CD14-positive monocyte (primary cell): ENCODE measurements at regions not wholly inside any gene's neighbourhood (a gene's known extent, or its start where the extent isn't known, plus 50 kb on each side); places are given as distances from the start of the nearest gene placed in this dataset.
A peak's percentile ranks its signal among the peaks of the same experiment; 100 is the strongest.

Source experiments
- DNase-seq, 3 donors: peaks; one replicate each; pipeline ENCODE4 v3.0.0-alpha.2; 2011 to 2022
- H2AFZ ChIP-seq: 2 replicates; pipeline ENCODE4 v1.6.0; 2012; ENCODE audit warnings: mild to moderate bottlenecking, low read depth, low read length, inconsistent platforms; ENCODE audit not compliant: insufficient read depth, poor library complexity, severe bottlenecking
- H3K27ac ChIP-seq, 2 donors: 1 replicate in 1 of 2; 2 replicates in 1 of 2; pipeline ENCODE4 v1.5.1; 2012 to 2013; ENCODE audit warnings: low read length in 2 of 2, control low read depth in 1 of 2, inconsistent platforms in 1 of 2, low read depth in 1 of 2, mild to moderate bottlenecking in 1 of 2
- H3K27me3 ChIP-seq, 2 donors: one replicate each; pipeline versions ENCODE4 v1.6.0 to v1.6.1; 2011 to 2013; ENCODE audit warnings: low read length in 2 of 2; ENCODE audit not compliant: control insufficient read depth in 2 of 2, insufficient read depth in 2 of 2
- H3K36me3 ChIP-seq, 2 donors: replicated peaks in 1 of 2; 1 replicate in 1 of 2; 2 replicates in 1 of 2; pipeline versions ENCODE4 v1.5.1 to v1.6.1; 2012 to 2013; ENCODE audit warnings: low read length in 2 of 2, control low read depth in 1 of 2, inconsistent platforms in 1 of 2, mild to moderate bottlenecking in 1 of 2; ENCODE audit not compliant: insufficient read depth in 2 of 2, control insufficient read depth in 1 of 2
- H3K4me1 ChIP-seq, 2 donors: 1 replicate in 1 of 2; 2 replicates in 1 of 2; pipeline versions ENCODE4 v1.5.1 to v1.6.1; 2012 to 2013; ENCODE audit warnings: low read length in 2 of 2, control low read depth in 1 of 2, inconsistent platforms in 1 of 2, mild to moderate bottlenecking in 1 of 2, moderate library complexity in 1 of 2; ENCODE audit not compliant: insufficient read depth in 2 of 2, control insufficient read depth in 1 of 2
- H3K4me2 ChIP-seq: replicated peaks from 2 replicates; pipeline ENCODE3; 2012; ENCODE audit warnings: low read length, moderate library complexity, mild to moderate bottlenecking; ENCODE audit not compliant: poor library complexity, severe bottlenecking; ENCODE audit errors: extremely low read depth
- H3K4me3 ChIP-seq, 3 experiments: fragments of 200-600 bp in 1 of 3; sonication (generic) in 1 of 3; replicated peaks in 1 of 3; 1 replicate in 2 of 3; 2 replicates in 1 of 3; pipeline ENCODE4 v1.5.1; 2011 to 2013; ENCODE audit warnings: low read length in 3 of 3, mild to moderate bottlenecking in 3 of 3, control low read depth in 2 of 3, low read depth in 2 of 3, inconsistent platforms in 1 of 3, moderate library complexity in 1 of 3
- H3K79me2 ChIP-seq: 2 replicates; pipeline ENCODE4 v1.6.0; 2012; ENCODE audit warnings: mild to moderate bottlenecking, control low read depth, inconsistent platforms, low read length, moderate library complexity; ENCODE audit not compliant: insufficient read depth
- H3K9ac ChIP-seq: 2 replicates; pipeline ENCODE4 v1.6.0; 2017; ENCODE audit warnings: low read length, mild to moderate bottlenecking; ENCODE audit not compliant: insufficient read depth, poor library complexity, severe bottlenecking
- H3K9me3 ChIP-seq, 2 donors: replicated peaks in 1 of 2; 1 replicate in 1 of 2; 2 replicates in 1 of 2; pipeline versions ENCODE4 v1.5.1 to v1.6.1; 2012 to 2013; ENCODE audit warnings: low read length in 2 of 2, control low read depth in 1 of 2; ENCODE audit not compliant: control insufficient read depth in 1 of 2, insufficient read depth in 1 of 2
- H4K20me1 ChIP-seq: 2 replicates; pipeline ENCODE4 v1.6.0; 2012; ENCODE audit warnings: mild to moderate bottlenecking, low read length, control low read depth, moderate library complexity; ENCODE audit not compliant: insufficient read depth
- H3K27ac Mint-ChIP-seq, 7 donors: one replicate each; pipeline ENCODE4 v1.8.0; 2020; ENCODE audit warnings: mild to moderate bottlenecking in 7 of 7, mixed read lengths in 7 of 7, moderate library complexity in 6 of 7, inconsistent platforms in 2 of 7
- H3K27me3 Mint-ChIP-seq, 3 donors: one replicate each; pipeline ENCODE4 v1.8.0; 2021 to 2022; ENCODE audit warnings: low read depth in 3 of 3, mild to moderate bottlenecking in 3 of 3, mixed read lengths in 3 of 3, moderate library complexity in 3 of 3, inconsistent platforms in 1 of 3
- H3K36me3 Mint-ChIP-seq, 2 donors: one replicate each; pipeline ENCODE4 v1.8.0; 2020; ENCODE audit warnings: mixed read lengths in 2 of 2, inconsistent platforms in 1 of 2, mild to moderate bottlenecking in 1 of 2
- H3K4me1 Mint-ChIP-seq: one replicate; pipeline ENCODE4 v1.8.0; 2020; ENCODE audit warnings: mild to moderate bottlenecking, mixed read lengths
- H3K4me3 Mint-ChIP-seq, 2 donors: one replicate each; pipeline ENCODE4 v1.8.0; 2020; ENCODE audit warnings: mild to moderate bottlenecking in 2 of 2, mixed read lengths in 2 of 2, moderate library complexity in 1 of 2
- H3K9me3 Mint-ChIP-seq, 7 donors: one replicate each; pipeline ENCODE4 v1.8.0; 2020 to 2022; ENCODE audit warnings: mixed read lengths in 7 of 7, mild to moderate bottlenecking in 6 of 7, moderate library complexity in 6 of 7, inconsistent platforms in 2 of 7
- WGBS: methylation state at CpG from one replicate; pipeline ENCODE4 v1.1.5; 2013; ENCODE audit warnings: missing lambda C conversion rate; ENCODE audit not compliant: insufficient coverage; 5-methylcytosine and 5-hydroxymethylcytosine counted together
- intact Hi-C, 2 donors: fragments of 100-400 bp; cut with micrococcal nuclease; formaldehyde crosslinking; loops; one replicate each; pipeline versions ENCODE4 v1.15.0 to v1.15.1; 2023
- TF ChIP-seq, protein P1 (sequence below): fragments of 200-600 bp; IDR thresholded peaks from one replicate; pipeline ENCODE4 v1.8.0; 2022; ENCODE audit warnings: antibody characterized with exemption, mild to moderate bottlenecking

DNA sequence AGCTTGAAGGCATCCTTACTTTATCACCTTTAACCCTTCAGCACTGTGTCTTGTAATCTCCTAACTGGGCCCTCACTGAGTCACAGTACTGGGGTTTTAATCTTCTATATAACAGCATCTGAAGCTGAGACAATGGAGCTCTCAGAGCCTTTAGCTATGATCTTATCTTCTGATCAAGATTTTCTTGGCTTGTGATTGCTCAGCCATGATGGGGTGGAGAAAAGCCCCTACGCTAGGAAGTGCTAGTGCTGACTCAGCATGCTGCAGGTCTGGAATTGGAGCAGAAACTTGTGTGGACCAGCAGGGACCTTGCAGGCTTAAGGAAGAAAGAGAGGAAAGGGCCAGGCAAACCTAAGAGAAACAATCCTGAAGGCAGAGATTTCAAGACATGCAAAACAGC lies 71.7 kb upstream of the EED start:
- Histone ChIP-seq H3K79me2 (no peaks in the 10 kb centered on the region), H3K9ac (no peak overlapping the region), H2AFZ (no peak overlapping the region), H4K20me1 (no peaks in the 10 kb centered on the region), H3K36me3 (no peaks in the 10 kb centered on the region), H3K4me3 (no peak overlapping the region), H3K27ac (peak overlapping the region in 1 of 2 donors; percentile 69), H3K9me3 (no peaks in the 10 kb centered on the region), H3K27me3 (no peaks in the 10 kb centered on the region), H3K4me2 (no peak overlapping the region), H3K4me1 (peaks cover 46 to 47% of the 10 kb centered on the region in 2 donors)
- WGBS: 40% methylated on average over 1 of the region's 1 CpG
- H3K4me3 Mint-ChIP-seq: no peak overlapping the region
- H3K4me1 Mint-ChIP-seq: peaks cover 2% of the 10 kb centered on the region
- peaks cover 0 to 3% of the 10 kb centered on the region in 2 donors for H3K36me3 Mint-ChIP-seq
- TF ChIP-seq, protein P1, sequence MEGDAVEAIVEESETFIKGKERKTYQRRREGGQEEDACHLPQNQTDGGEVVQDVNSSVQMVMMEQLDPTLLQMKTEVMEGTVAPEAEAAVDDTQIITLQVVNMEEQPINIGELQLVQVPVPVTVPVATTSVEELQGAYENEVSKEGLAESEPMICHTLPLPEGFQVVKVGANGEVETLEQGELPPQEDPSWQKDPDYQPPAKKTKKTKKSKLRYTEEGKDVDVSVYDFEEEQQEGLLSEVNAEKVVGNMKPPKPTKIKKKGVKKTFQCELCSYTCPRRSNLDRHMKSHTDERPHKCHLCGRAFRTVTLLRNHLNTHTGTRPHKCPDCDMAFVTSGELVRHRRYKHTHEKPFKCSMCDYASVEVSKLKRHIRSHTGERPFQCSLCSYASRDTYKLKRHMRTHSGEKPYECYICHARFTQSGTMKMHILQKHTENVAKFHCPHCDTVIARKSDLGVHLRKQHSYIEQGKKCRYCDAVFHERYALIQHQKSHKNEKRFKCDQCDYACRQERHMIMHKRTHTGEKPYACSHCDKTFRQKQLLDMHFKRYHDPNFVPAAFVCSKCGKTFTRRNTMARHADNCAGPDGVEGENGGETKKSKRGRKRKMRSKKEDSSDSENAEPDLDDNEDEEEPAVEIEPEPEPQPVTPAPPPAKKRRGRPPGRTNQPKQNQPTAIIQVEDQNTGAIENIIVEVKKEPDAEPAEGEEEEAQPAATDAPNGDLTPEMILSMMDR: no peak
- H3K27me3 Mint-ChIP-seq: peaks cover 0 to 4% (median 2%) of the 10 kb centered on the region in 3 donors
- H3K9me3 Mint-ChIP-seq: no peaks in the 10 kb centered on the region
- DNase-seq: peak in 1 of 3 donors; percentile 41
- H3K27ac Mint-ChIP-seq: no peak overlapping the region
- intact Hi-C loops: no loop called here

DNA sequence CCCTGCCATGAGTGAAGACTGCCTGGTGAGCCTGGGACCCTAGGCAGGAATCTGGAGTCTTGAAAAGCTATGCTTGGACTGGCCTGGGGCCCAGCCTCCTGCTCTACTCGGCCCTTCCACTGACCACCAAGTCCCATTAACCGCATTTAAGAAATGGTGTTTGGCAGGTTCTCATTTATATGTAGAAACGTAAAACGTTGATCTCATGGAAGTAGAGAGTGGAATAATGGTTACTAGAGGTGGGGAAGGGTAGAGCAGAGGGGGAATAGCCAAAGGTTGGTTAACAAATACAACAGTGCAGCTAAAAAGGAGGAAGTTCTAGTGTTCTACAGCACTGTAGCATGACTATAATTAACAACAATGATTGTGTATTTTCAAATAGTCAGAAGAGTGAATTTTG lies 72.9 kb upstream of the EED start:
- TF ChIP-seq, protein P1: no peak
- 82% methylated on average over 2 of the region's 4 CpGs for WGBS
- no peaks in the 10 kb centered on the region for H3K9me3 ChIP-seq
- H3K27ac Mint-ChIP-seq: peak overlapping the region in 3 of 7 donors; percentile 2 to 52 (median 38)
- H3K4me1 Mint-ChIP-seq: peaks cover 2% of the 10 kb centered on the region
- H3K4me3 ChIP-seq: peak overlapping the region in 1 of 3 experiments; percentile 9
- DNase-seq: peak in 2 of 3 donors; percentile 30 to 44
- intact Hi-C loops: no loop called here
- peak overlapping the region; percentile 22 to 69 for H3K27ac ChIP-seq
- peaks cover 33 to 34% of the 10 kb centered on the region in 2 donors for H3K4me1 ChIP-seq
- H3K4me3 Mint-ChIP-seq: peak overlapping the region in 1 of 2 donors; percentile 29
- H4K20me1 ChIP-seq: no peaks in the 10 kb centered on the region
- H3K79me2 ChIP-seq: no peaks in the 10 kb centered on the region
- H2AFZ ChIP-seq: peak overlapping the region; percentile 57
- H3K27me3 Mint-ChIP-seq: peaks cover 0 to 4% (median 2%) of the 10 kb centered on the region in 3 donors
- H3K27me3 ChIP-seq: no peaks in the 10 kb centered on the region
- H3K36me3 ChIP-seq: no peaks in the 10 kb centered on the region
- H3K36me3 Mint-ChIP-seq: no peaks in the 10 kb centered on the region
- H3K9me3 Mint-ChIP-seq: no peaks in the 10 kb centered on the region
- H3K4me2 ChIP-seq: peak overlapping the region; percentile 8
- no peak overlapping the region for H3K9ac ChIP-seq
